ENCODE measurements at regions not wholly inside any gene's neighbourhood (a gene's known extent, or its start where the extent isn't known, plus 50 kb on each side); places are given as distances from the start of the nearest gene placed in this dataset.
"Not testable (repeated sequence)": the region's sequence is repeated elsewhere in the genome, so short reads cannot be mapped to it uniquely, and the experiment has no call there.

DNA sequence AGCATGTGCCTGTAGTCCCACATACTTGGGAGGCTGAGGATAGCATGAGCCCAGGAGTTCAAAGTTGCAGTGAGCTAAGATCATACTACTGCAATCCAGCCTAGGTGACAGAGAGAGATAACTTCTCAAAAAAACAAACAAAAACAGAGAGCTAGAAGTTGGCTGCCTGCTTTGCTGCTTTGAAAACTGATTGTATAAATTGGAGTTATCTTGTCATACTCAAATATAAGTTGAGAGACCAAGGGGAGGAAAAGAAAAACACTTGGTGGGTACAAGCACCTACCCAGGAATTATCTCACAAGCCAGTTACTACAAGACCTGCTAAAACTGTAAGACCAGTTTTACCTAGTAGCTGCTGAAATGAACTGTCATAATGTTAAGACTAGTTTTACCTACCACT, 112.5 kb upstream of the SKAP2 start:
- TF ChIP-seq, protein P1, sequence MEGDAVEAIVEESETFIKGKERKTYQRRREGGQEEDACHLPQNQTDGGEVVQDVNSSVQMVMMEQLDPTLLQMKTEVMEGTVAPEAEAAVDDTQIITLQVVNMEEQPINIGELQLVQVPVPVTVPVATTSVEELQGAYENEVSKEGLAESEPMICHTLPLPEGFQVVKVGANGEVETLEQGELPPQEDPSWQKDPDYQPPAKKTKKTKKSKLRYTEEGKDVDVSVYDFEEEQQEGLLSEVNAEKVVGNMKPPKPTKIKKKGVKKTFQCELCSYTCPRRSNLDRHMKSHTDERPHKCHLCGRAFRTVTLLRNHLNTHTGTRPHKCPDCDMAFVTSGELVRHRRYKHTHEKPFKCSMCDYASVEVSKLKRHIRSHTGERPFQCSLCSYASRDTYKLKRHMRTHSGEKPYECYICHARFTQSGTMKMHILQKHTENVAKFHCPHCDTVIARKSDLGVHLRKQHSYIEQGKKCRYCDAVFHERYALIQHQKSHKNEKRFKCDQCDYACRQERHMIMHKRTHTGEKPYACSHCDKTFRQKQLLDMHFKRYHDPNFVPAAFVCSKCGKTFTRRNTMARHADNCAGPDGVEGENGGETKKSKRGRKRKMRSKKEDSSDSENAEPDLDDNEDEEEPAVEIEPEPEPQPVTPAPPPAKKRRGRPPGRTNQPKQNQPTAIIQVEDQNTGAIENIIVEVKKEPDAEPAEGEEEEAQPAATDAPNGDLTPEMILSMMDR (IDR thresholded peaks at IDR 0.05), result no peak
- H3K27me3 ChIP-seq, result no peaks in the 10 kb centered on the region
- no peaks in the 10 kb centered on the region for H3K4me1 ChIP-seq
- no peaks in the 10 kb centered on the region for H3K36me3 ChIP-seq
- no peak overlapping the region for H3K27ac ChIP-seq
- no peak for DNase-seq
- intact Hi-C loops (cut with DNase I), result no loop called here
- peaks cover 0 to 16% of the 10 kb centered on the region in 2 donors for H3K9me3 ChIP-seq
- H3K4me3 ChIP-seq, result no peak overlapping the region
- no peak for ATAC-seq

DNA sequence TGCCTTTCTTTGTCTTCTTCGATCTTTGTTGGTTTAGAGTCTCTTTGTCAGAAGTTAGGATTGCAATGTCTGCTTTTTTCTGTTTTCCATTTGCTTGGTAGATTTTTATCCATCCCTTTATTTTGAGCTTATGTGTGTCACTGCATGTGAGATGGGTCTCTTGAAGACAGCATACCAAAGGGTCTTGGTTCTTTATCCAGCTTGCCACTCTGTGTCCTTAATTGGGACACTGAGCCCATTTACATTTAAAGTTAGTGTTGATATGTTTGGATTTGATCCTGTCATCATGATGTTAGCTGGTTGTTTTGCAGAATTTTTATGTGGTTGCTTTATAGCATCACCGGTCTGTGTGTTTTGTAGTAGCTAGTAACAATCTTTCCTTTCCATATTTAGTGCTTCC, 107.5 kb upstream of the SKAP2 start:
- H3K27me3 ChIP-seq; H3K27ac ChIP-seq; H3K4me1 ChIP-seq; ATAC-seq; DNase-seq; intact Hi-C loops (cut with DNase I); H3K4me3 ChIP-seq; H3K36me3 ChIP-seq: not testable (repeated sequence)
- peaks cover 0 to 29% of the 10 kb centered on the region in 2 donors for H3K9me3 ChIP-seq

DNA sequence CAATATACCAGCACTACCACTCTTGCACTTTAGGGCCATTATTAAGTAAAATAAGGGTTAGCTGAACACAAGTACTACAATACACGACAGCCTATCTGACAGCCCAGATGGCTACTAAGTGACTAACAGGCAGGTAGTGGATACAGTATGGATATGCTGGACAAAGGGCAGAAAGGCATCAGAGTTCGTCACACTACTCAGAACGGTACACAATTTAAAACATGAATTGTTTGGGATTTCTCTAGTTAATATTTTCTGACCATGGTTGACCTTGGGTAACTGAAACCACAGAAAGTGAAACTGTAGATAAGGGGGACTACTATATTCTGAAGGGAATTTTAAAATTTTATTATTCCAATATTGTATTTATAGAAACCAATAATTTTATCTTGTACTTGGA, 101.3 kb upstream of the SKAP2 start:
- Histone ChIP-seq H3K4me3 (no peak overlapping the region), H3K27me3 (no peaks in the 10 kb centered on the region), H3K27ac (no peak overlapping the region), H3K36me3 (no peaks in the 10 kb centered on the region), H3K4me1 (peaks cover 0 to 5% of the 10 kb centered on the region in 2 donors), H3K9me3 (peaks cover 0 to 2% of the 10 kb centered on the region in 2 donors)
- ATAC-seq (no peak), DNase-seq (no peak)
- intact Hi-C loops (cut with DNase I), result no loop called here
- TF ChIP-seq, protein P1 (IDR thresholded peaks at IDR 0.05), result no peak

DNA sequence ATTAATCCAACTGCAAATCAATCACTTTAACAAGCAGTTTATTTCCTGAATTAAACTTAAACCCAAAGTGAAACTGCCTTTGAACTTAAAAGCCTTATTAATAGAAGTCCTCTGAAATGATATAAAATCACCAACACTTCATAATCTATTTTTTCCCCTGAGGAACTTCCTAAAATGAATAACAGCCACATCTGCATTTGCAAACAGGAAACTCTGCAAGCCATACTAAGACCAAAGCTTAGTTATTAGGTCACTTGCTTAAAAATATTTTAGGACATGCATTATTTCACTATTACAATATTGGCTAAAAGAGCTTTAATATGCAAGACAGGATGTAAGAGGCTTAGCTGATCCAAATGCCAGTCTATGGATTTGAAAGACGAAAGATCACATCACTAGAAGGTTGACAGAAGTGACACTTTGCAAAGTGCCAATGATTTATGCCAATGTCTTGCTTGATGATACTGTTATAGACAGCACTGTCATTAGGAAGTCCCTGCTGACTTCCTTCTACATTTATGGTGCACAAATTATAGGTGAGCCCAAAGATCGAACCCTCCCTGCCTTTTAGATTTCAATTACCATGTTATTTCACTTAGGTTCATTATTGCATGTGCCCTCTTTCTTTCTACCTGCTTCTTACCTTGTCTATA, 99.9 kb upstream of the SKAP2 start:
- peaks cover 0 to 5% of the 10 kb centered on the region in 2 donors for H3K4me1 ChIP-seq

DNA sequence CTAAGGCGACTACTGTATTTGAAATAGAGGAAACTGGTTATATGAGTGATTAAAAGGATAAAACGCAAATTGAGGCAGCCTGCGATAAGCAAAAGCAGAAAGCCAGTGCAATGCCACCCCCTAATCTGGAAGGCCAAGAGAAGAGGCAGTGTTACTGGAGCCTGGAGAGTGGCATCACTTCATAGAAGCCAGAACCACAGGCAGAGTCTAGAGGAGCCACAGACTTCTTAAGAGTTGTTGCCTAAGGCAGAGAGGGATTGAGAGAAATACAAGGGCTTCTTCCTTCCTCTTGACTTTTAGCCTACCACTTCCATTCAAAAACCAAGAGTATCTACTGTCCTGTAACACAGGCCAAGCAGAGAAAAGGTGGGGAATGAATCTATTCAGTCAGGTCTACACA, 94.9 kb upstream of the SKAP2 start:
- ATAC-seq (no peak), DNase-seq (no peak)
- no peaks in the 10 kb centered on the region for H3K9me3 ChIP-seq
- H3K27me3 ChIP-seq, result no peaks in the 10 kb centered on the region
- no peak overlapping the region for H3K27ac ChIP-seq
- peaks cover 0 to under 1% of the 10 kb centered on the region in 2 donors for H3K4me1 ChIP-seq
- intact Hi-C loops (cut with DNase I), result no loop called here
- H3K4me3 ChIP-seq, result no peak overlapping the region
- no peaks in the 10 kb centered on the region for H3K36me3 ChIP-seq
- TF ChIP-seq, protein P1 (IDR thresholded peaks at IDR 0.05), result no peak

More for the DNA sequence above, 99.9 kb upstream of the SKAP2 start:
- H3K36me3 ChIP-seq, result no peaks in the 10 kb centered on the region
- no peak overlapping the region for H3K4me3 ChIP-seq
- H3K27ac ChIP-seq, result no peak overlapping the region
- H3K27me3 ChIP-seq, result no peaks in the 10 kb centered on the region
- ATAC-seq (no peak), DNase-seq (no peak)
- TF ChIP-seq, protein P1 (IDR thresholded peaks at IDR 0.05), result no peak
- intact Hi-C loops (cut with DNase I), result no loop called here
- H3K9me3 ChIP-seq, result no peaks in the 10 kb centered on the region

DNA sequence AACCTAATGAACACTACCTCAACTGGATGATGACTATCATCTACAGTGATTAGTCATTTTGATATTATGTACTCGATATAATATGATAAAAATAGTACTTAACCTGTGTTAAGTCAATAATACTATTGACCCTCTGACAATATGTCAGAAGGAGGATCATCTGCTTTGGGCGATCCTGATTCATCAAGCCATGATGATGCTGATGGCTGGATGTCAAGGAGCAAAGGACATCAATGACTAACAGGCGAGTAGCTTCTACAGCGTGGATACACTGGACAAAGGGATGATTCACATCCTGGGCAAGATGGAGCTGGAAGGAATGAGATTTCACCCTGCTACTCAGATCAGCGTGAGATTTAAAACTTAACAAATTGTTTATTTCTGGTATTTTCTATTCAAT, 94.4 kb upstream of the SKAP2 start:
- no peak for DNase-seq
- Histone ChIP-seq H3K9me3 (no peaks in the 10 kb centered on the region), H3K4me1 (no peaks in the 10 kb centered on the region), H3K27me3 (no peaks in the 10 kb centered on the region), H3K36me3 (no peaks in the 10 kb centered on the region), H3K4me3 (no peak overlapping the region), H3K27ac (no peak overlapping the region)
- TF ChIP-seq, protein P1 (IDR thresholded peaks at IDR 0.05), result no peak
- intact Hi-C loops (cut with DNase I), result no loop called here
- ATAC-seq, result no peak
